Heart right ventricle (tissue), 16 donors: ENCODE measurements at regions not wholly inside any gene's neighbourhood (a gene's known extent, or its start where the extent isn't known, plus 50 kb on each side); places are given as distances from the start of the nearest gene placed in this dataset.

ENCODE experiments used
- ATAC-seq, 8 donors: fragments of 200-7000 bp; cut with Tn5 transposase; one replicate each; pipeline ENCODE4 v1.9.1; 2020; ENCODE audit warnings: mild to moderate bottlenecking in 8 of 8, moderate library complexity in 8 of 8, moderate number of reproducible peaks in 1 of 8
- DNase-seq, 2 donors: peaks; one replicate each; pipeline ENCODE4 v3.0.0-alpha.2; 2020
- H3K27ac ChIP-seq, 10 donors: fragments of 200-600 bp; sonication (generic) in 2 of 10; one replicate each; pipeline versions ENCODE4 v1.5.0 to v1.8.0; 2020 to 2022; ENCODE audit warnings: mild to moderate bottlenecking in 3 of 10
- H3K27me3 ChIP-seq, 7 donors: fragments of 200-600 bp; one replicate each; pipeline ENCODE4 v1.8.0; 2021 to 2022; ENCODE audit warnings: mild to moderate bottlenecking in 2 of 7
- H3K36me3 ChIP-seq, 9 donors: fragments of 200-600 bp; sonication (generic) in 1 of 9; one replicate each; pipeline versions ENCODE4 v1.5.0 to v1.8.0; 2020 to 2022; ENCODE audit warnings: mild to moderate bottlenecking in 2 of 9
- H3K4me1 ChIP-seq, 9 donors: fragments of 200-600 bp; sonication (generic) in 1 of 9; one replicate each; pipeline versions ENCODE4 v1.5.0 to v1.8.0; 2020 to 2022; ENCODE audit warnings: mild to moderate bottlenecking in 4 of 9
- H3K4me3 ChIP-seq, 10 donors: fragments of 200-600 bp; sonication (generic) in 2 of 10; one replicate each; pipeline versions ENCODE4 v1.5.0 to v1.8.0; 2020 to 2022; ENCODE audit warnings: mild to moderate bottlenecking in 7 of 10, moderate library complexity in 2 of 10
- H3K9me3 ChIP-seq, 11 donors: fragments of 200-600 bp in 10 of 11; sonication (generic) in 2 of 11; one replicate each; pipeline versions ENCODE4 v1.5.0 to v1.8.0; 2013 to 2022; ENCODE audit warnings: mild to moderate bottlenecking in 2 of 11, control low read depth in 1 of 11, moderate library complexity in 1 of 11
- WGBS, 2 donors: extraction: QIAGEN DNeasy Blood & Tissue Kit; methylation state at CpG; one replicate each; pipeline ENCODE4 v1.1.7; 2013; ENCODE audit warnings: inconsistent platforms in 1 of 2; 5-methylcytosine and 5-hydroxymethylcytosine counted together
- intact Hi-C, 10 donors: fragments of 100-400 bp; cut with DNase I; formaldehyde crosslinking; loops; one replicate each; pipeline versions ENCODE4 v1.11.1 to v1.14.2; 2022
- TF ChIP-seq, protein P1 (sequence below), 9 donors: fragments of 200-600 bp; sonication (generic) in 2 of 9; IDR thresholded peaks; one replicate each; pipeline versions ENCODE4 v1.5.0 to v1.8.0; 2021 to 2022; ENCODE audit warnings: antibody characterized with exemption in 9 of 9, mild to moderate bottlenecking in 5 of 9, moderate library complexity in 1 of 9
- donor health status: Arrhythmogenic right ventricular cardiomyopathy.
- donor health status: ischemic (EF 13 %, LVEDD 7.1; RV severe dilation, severe dysfunction).
- donor health status: healthy with polysubstance abuse.
- donor health status: DM: no; HTN: yes; CAD: no.
- donor health status: DM: no; HTN: no; CAD: no.
- donor health status: ischemic (EF 25% LVEDD 6.9; RV normal size, moderate dysfunction).
- donor health status: ischemic (EF 25% LVEDD 5.7; RV mildly dilated, moderate dysfunction).
- donor health status: healthy.
- donor health status: DM: yes; HTN: yes; CAD: no.
- donor health status: Ischemic cardiomyopathy.
- donor health status: ischemic (EF 35%, LVEDD 5.7; RV mildly dilated, moderate dysfunction).
- donor health status: nonischemic (EF 11% LVEDD 7.7; RV severe dilation, severe dysfunction).
- donor health status: DM: yes; HTN: yes; CAD: no.
- donor health status: PGD.
- donor health status: ischemic (EF 29% LVEDD 5.4; RV normal size, mild dysfunction).
- donor health status: nonischemic (EF 23%, LVEDD 6.1; RV moderate dilation, normal function).

DNA sequence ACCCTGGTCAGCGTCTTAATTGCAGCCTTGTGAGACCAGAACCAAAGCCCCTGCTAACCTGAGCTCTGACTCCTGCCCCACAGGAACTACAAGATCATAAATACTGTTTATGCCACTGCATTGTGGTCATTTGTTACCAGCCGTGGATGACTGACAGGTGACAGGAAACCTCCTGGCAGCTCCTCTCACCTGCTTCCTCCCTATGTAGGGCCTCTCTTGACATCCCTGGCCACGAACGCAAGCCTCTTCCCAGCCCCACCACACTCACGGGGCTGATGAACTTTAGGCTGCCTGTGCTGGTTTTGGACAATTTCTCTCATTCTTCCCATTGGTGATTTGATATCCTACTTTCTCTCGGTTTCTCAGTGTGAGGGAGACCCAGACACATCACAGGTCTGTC is 357.2 kb upstream of the MYT1L start:
- ATAC-seq, result no peak
- H3K27me3 ChIP-seq, result peaks cover 0 to 29% (median 19%) of the 10 kb centered on the region in 7 donors
- H3K36me3 ChIP-seq, result no peaks in the 10 kb centered on the region
- TF ChIP-seq, protein P1, sequence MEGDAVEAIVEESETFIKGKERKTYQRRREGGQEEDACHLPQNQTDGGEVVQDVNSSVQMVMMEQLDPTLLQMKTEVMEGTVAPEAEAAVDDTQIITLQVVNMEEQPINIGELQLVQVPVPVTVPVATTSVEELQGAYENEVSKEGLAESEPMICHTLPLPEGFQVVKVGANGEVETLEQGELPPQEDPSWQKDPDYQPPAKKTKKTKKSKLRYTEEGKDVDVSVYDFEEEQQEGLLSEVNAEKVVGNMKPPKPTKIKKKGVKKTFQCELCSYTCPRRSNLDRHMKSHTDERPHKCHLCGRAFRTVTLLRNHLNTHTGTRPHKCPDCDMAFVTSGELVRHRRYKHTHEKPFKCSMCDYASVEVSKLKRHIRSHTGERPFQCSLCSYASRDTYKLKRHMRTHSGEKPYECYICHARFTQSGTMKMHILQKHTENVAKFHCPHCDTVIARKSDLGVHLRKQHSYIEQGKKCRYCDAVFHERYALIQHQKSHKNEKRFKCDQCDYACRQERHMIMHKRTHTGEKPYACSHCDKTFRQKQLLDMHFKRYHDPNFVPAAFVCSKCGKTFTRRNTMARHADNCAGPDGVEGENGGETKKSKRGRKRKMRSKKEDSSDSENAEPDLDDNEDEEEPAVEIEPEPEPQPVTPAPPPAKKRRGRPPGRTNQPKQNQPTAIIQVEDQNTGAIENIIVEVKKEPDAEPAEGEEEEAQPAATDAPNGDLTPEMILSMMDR (IDR thresholded peaks at IDR 0.05), result no peak
- H3K27ac ChIP-seq, result no peak overlapping the region
- 61 to 65% methylated on average over 6 of the region's 6 CpGs for WGBS, 2 donors
- H3K4me1 ChIP-seq, result no peaks in the 10 kb centered on the region
- no peak overlapping the region for H3K4me3 ChIP-seq
- no peaks in the 10 kb centered on the region for H3K9me3 ChIP-seq
- DNase-seq, result no peak
- intact Hi-C loops, result no loop called here

GRCh38 chr2:2687745-2688144 is 356.7 kb upstream of the MYT1L start:
- WGBS, 2 donors, result 74 to 76% methylated on average over 5 of the region's 5 CpGs
- intact Hi-C loops, result no loop called here

DNA sequence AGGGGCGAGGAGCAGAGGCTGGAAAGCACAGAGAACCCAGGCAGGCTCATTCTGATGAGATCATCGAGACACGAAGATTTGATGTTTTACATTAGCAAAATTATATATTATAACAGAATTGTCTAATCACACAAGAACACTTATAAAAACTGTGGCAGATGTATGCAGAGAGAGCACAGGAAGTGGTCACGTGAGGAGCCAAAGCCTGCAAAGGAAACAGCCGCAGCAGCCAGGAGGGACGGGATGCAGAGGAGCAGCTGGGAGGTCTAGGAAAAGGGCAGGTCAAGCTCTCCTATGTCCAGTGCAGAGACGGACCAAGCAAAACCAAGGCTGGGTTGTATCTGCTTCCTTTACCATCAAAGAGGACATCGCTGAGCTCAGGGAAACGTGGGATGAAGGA is 355.1 kb upstream of the MYT1L start:
- Histone ChIP-seq H3K27me3 (peaks cover 0 to 12% (median 0%) of the 10 kb centered on the region in 7 donors), H3K4me3 (no peak overlapping the region), H3K27ac (no peak overlapping the region), H3K4me1 (no peaks in the 10 kb centered on the region), H3K9me3 (no peaks in the 10 kb centered on the region), H3K36me3 (no peaks in the 10 kb centered on the region)
- DNase-seq (no peak), ATAC-seq (no peak)
- TF ChIP-seq, protein P1 (IDR thresholded peaks at IDR 0.05), result no peak
- intact Hi-C loops, result no loop called here
- WGBS, 2 donors, result 51 to 53% methylated on average over 9 of the region's 9 CpGs

More at GRCh38 chr2:2687745-2688144, 356.7 kb upstream of the MYT1L start:
- no peaks in the 10 kb centered on the region for H3K4me1 ChIP-seq
- H3K27ac ChIP-seq, result no peak overlapping the region
- H3K4me3 ChIP-seq, result no peak overlapping the region
- no peaks in the 10 kb centered on the region for H3K36me3 ChIP-seq
- H3K9me3 ChIP-seq, result no peaks in the 10 kb centered on the region
- no peak for DNase-seq
- TF ChIP-seq, protein P1 (IDR thresholded peaks at IDR 0.05), result no peak
- no peak for ATAC-seq
- peaks cover 0 to 27% (median 14%) of the 10 kb centered on the region in 7 donors for H3K27me3 ChIP-seq

DNA sequence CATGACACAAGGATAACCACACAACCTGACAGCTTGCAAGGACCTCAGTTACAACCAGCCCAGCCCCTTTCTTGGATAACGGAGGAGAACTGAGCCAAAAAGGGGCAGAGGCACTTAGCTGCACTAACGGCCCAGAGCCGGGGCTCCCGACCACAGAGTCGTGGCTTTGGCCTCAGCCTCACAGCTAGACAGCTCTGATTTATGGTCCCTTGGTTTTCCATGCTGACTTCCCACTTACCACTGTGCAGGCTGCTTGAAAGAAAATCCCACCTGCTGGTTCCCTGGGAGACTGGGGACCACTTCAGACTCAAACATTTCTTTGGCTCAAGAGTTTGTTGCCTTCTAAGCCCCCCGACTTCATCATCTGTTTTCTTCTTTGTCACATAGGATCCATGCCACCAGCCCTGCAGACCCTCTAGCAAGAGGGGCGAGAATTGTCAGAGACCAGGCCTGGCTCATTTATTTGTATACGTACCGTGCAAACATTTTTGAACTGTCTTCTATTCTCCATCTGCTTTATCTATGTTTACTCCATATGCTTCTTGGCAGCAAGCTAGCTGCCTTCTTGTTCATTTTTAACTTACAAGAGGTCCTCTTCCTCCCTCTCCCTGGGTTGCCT is 352.6 kb upstream of the MYT1L start:
- intact Hi-C loops, result no loop called here
- TF ChIP-seq, protein P1 (IDR thresholded peaks at IDR 0.05), result no peak
- Histone ChIP-seq H3K4me1 (no peaks in the 10 kb centered on the region), H3K36me3 (no peaks in the 10 kb centered on the region), H3K4me3 (no peak overlapping the region), H3K9me3 (no peaks in the 10 kb centered on the region), H3K27ac (no peak overlapping the region), H3K27me3 (peaks cover 0 to 9% (median 0%) of the 10 kb centered on the region in 7 donors)
- ATAC-seq (no peak), DNase-seq (no peak)
- WGBS, 2 donors, result 80 to 83% methylated on average over 9 of the region's 9 CpGs
